ENCODE measurements at regions not wholly inside any gene's neighbourhood (a gene's known extent, or its start where the extent isn't known, plus 50 kb on each side); places are given as distances from the start of the nearest gene placed in this dataset.

DNA sequence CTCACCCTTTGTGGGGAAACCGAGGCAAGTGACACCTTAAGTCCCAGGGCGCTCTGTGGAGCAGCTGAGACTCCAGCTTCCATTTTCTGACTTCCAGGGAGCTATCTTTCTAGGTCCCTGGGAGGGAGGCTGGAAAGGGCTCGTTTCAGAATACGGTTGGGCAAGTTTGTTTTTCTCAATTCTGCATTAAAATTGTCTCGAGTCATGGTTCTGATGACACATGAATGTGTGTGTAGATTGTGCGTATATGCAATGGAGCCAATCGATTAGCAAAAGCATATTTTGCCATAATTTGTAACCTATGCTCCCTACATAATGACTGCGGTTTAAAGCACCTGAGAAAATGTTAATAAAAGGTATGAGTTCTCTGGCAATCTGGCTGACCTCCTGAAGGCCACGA lies 77.3 kb downstream of the SIK1 start:
- ATAC-seq (ENCODE audit: low read depth) (no peak), DNase-seq (no peak)
- H3K27ac Mint-ChIP-seq: no peak overlapping the region
- TF ChIP-seq, protein P1, sequence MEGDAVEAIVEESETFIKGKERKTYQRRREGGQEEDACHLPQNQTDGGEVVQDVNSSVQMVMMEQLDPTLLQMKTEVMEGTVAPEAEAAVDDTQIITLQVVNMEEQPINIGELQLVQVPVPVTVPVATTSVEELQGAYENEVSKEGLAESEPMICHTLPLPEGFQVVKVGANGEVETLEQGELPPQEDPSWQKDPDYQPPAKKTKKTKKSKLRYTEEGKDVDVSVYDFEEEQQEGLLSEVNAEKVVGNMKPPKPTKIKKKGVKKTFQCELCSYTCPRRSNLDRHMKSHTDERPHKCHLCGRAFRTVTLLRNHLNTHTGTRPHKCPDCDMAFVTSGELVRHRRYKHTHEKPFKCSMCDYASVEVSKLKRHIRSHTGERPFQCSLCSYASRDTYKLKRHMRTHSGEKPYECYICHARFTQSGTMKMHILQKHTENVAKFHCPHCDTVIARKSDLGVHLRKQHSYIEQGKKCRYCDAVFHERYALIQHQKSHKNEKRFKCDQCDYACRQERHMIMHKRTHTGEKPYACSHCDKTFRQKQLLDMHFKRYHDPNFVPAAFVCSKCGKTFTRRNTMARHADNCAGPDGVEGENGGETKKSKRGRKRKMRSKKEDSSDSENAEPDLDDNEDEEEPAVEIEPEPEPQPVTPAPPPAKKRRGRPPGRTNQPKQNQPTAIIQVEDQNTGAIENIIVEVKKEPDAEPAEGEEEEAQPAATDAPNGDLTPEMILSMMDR (IDR thresholded peaks at IDR 0.05): no peak
- no peaks in the 10 kb centered on the region for H3K36me3 Mint-ChIP-seq (ENCODE audit: low read depth)
- no peak overlapping the region for H3K4me3 Mint-ChIP-seq
- intact Hi-C loops (cut with micrococcal nuclease): no loop called here
- CTCF ChIA-PET: no interaction called here
- peaks cover 23% of the 10 kb centered on the region for H3K4me1 Mint-ChIP-seq
- no peaks in the 10 kb centered on the region for H3K9me3 Mint-ChIP-seq
- H3K27me3 Mint-ChIP-seq: no peaks in the 10 kb centered on the region
- POLR2A ChIA-PET: no interaction called here

GRCh38 chr21:43348801-43349261 lies 78.1 kb downstream of the SIK1 start:
- Mint-ChIP-seq H3K27me3 (no peaks in the 10 kb centered on the region), H3K9me3 (no peaks in the 10 kb centered on the region), H3K27ac (no peak overlapping the region), H3K4me1 (peaks cover 18% of the 10 kb centered on the region), H3K4me3 (no peak overlapping the region), H3K36me3 (ENCODE audit: low read depth) (no peaks in the 10 kb centered on the region)
- ATAC-seq (ENCODE audit: low read depth) (no peak), DNase-seq (no peak)
- CTCF ChIA-PET: no interaction called here
- intact Hi-C loops (cut with micrococcal nuclease): no loop called here
- POLR2A ChIA-PET: no interaction called here
- TF ChIP-seq, protein P1 (IDR thresholded peaks at IDR 0.05): no peak

DNA sequence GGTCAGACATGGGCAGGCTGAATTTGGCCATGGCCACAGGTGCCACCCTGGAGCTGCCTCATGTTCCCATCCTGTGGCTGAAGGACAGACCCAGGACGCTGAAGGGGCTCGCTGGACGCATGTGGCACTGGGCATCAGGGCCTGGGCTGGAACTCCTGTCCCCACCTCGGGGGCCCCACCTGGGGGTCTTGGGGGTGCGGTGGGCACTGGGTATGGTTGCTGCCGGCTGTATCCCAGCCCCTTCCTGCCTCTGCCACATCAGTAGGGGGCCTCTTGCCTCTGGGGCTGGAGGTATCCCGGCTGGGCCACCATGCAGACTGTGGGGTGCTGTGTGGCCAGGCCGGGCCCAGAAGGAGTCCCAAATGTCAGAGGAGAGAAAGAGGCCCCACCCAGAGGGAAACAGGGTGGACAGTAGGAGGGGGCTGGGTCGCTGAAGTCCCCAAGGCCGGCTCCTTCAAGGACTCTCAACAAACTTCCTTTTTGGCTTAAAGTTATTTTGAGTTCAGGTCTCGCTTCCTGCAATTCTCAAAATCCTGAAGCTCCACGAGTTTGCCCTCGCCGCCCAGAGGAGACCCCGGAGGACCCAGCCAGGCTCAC lies 78.7 kb downstream of the SIK1 start:
- TF ChIP-seq, protein P1 (IDR thresholded peaks at IDR 0.05): no peak
- Mint-ChIP-seq H3K27ac (no peak overlapping the region), H3K36me3 (ENCODE audit: low read depth) (no peaks in the 10 kb centered on the region), H3K4me1 (peaks cover 14% of the 10 kb centered on the region), H3K27me3 (no peaks in the 10 kb centered on the region), H3K4me3 (no peak overlapping the region), H3K9me3 (no peaks in the 10 kb centered on the region)
- ATAC-seq (ENCODE audit: low read depth) (no peak), DNase-seq (no peak)
- ChIA-PET POLR2A (no interaction called here), CTCF (no interaction called here)
- intact Hi-C loops (cut with micrococcal nuclease): no loop called here

- TF ChIP-seq, protein P1 (IDR thresholded peaks at IDR 0.05): no peak
- POLR2A ChIA-PET: no interaction called here
- no peaks in the 10 kb centered on the region for H3K9me3 Mint-ChIP-seq
- no peak overlapping the region for H3K4me3 Mint-ChIP-seq
- H3K36me3 Mint-ChIP-seq (ENCODE audit: low read depth): no peaks in the 10 kb centered on the region
- ATAC-seq (ENCODE audit: low read depth) (no peak), DNase-seq (no peak)
- H3K27me3 Mint-ChIP-seq: no peaks in the 10 kb centered on the region
- peaks cover 8% of the 10 kb centered on the region for H3K4me1 Mint-ChIP-seq
- intact Hi-C loops (cut with micrococcal nuclease): no loop called here
- H3K27ac Mint-ChIP-seq: no peak overlapping the region
- CTCF ChIA-PET: no interaction called here
Measured at GRCh38 chr21:43347461-43348169, 79.3 kb downstream of the SIK1 start.

DNA sequence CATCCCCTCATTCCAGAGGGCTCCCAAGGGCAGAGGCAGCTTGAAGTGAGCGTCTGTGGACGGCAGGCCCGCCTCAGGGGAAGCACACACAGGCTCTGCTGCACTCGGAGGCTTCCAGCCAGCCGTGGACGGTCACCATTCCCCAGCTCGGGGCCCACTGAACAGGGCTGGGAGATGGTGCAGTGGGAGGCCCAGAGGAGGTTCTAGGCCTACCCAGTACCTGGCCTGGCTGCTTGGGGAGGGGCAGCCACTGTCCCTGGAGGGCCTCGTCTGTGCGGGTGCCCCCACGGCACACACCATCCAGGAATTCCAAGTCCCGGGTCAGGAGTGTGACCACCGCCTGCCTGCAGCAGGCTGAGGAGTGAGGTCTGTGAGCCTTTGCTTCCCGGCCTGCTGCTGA lies 80.4 kb downstream of the SIK1 start:
- Mint-ChIP-seq H3K36me3 (ENCODE audit: low read depth) (no peaks in the 10 kb centered on the region), H3K4me3 (no peak overlapping the region), H3K4me1 (no peaks in the 10 kb centered on the region), H3K9me3 (no peaks in the 10 kb centered on the region), H3K27ac (no peak overlapping the region), H3K27me3 (no peaks in the 10 kb centered on the region)
- intact Hi-C loops (cut with micrococcal nuclease): no loop called here
- POLR2A ChIA-PET: no interaction called here
- no peak for DNase-seq
- no peak for ATAC-seq (ENCODE audit: low read depth)
- CTCF ChIA-PET: no interaction called here
- TF ChIP-seq, protein P1 (IDR thresholded peaks at IDR 0.05): no peak

Measured in activated B cell treated with CpG ODN at 0.5 μM for 24 hours (primary cell).